ENCODE measurements at regions not wholly inside any gene's neighbourhood (a gene's known extent, or its start where the extent isn't known, plus 50 kb on each side); places are given as distances from the start of the nearest gene placed in this dataset.

DNA sequence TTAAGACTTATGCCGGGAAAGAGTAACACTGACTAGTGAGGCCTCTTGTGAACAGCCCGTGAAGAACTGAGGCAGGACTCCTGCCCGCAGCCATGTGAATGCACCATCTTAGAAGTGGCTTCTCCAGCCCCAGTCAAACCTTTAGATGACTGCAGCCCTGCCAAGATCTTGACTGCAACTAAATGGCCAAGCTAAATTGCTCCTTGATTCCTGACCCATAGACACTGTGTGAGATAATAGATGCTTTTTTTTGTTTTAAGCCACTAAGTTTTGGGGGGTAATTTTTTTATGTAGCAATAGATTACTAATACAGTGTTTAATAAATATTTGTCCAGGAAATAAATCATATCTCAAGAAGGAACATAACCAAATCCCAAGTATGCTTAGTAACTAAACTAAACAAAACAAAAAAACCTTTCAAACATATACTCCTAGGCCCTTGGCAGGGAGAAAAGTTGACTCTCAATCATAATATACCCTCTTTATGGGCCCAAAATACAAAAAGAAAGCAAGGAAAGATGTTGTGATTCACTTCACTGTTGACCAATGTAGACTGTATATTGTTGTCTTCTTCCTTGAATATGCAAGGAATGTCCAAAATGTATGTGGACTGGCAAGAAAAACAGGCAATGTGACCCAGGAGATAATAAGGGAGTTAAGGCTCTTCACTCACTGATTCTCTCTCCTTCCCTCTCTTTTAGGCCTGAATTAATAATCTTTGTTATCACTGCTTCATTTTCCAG, 79.7 kb upstream of the ZNF366 start:
- TF ChIP-seq, protein P1, sequence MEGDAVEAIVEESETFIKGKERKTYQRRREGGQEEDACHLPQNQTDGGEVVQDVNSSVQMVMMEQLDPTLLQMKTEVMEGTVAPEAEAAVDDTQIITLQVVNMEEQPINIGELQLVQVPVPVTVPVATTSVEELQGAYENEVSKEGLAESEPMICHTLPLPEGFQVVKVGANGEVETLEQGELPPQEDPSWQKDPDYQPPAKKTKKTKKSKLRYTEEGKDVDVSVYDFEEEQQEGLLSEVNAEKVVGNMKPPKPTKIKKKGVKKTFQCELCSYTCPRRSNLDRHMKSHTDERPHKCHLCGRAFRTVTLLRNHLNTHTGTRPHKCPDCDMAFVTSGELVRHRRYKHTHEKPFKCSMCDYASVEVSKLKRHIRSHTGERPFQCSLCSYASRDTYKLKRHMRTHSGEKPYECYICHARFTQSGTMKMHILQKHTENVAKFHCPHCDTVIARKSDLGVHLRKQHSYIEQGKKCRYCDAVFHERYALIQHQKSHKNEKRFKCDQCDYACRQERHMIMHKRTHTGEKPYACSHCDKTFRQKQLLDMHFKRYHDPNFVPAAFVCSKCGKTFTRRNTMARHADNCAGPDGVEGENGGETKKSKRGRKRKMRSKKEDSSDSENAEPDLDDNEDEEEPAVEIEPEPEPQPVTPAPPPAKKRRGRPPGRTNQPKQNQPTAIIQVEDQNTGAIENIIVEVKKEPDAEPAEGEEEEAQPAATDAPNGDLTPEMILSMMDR (conservative IDR thresholded peaks at IDR 0.05; ENCODE audit: low read depth, low read length): no peak
- TF ChIP-seq EZH2phosphoT487 (IDR thresholded peaks at IDR 0.05; ENCODE audit: borderline replicate concordance, low read length): no peak

Data from PC-3 (cell line).